ENCODE measurements at regions not wholly inside any gene's neighbourhood (a gene's known extent, or its start where the extent isn't known, plus 50 kb on each side); places are given as distances from the start of the nearest gene placed in this dataset.

GRCh38 chr16:11462036-11462435, 116.8 kb downstream of the RMI2 start:
- TF ChIP-seq POLR2A (IDR thresholded peaks at IDR 0.05) = no peak
- TF ChIP-seq EP300 (IDR thresholded peaks at IDR 0.05; ENCODE audit: low read depth) = no peak
- TF ChIP-seq CTCF (IDR thresholded peaks at IDR 0.05) = no peak

Data from transverse colon (tissue), 3 donors.